CD14-positive monocyte (primary cell): ENCODE measurements at regions not wholly inside any gene's neighbourhood (a gene's known extent, or its start where the extent isn't known, plus 50 kb on each side); places are given as distances from the start of the nearest gene placed in this dataset.

Experiments used
- DNase-seq, 3 donors: peaks; one replicate each; pipeline ENCODE4 v3.0.0-alpha.2; 2011 to 2022
- H2AFZ ChIP-seq: 2 replicates; pipeline ENCODE4 v1.6.0; 2012; ENCODE audit warnings: mild to moderate bottlenecking, low read depth, low read length, inconsistent platforms; ENCODE audit not compliant: insufficient read depth, poor library complexity, severe bottlenecking
- H3K27ac ChIP-seq, 2 donors: 1 replicate in 1 of 2; 2 replicates in 1 of 2; pipeline ENCODE4 v1.5.1; 2012 to 2013; ENCODE audit warnings: low read length in 2 of 2, control low read depth in 1 of 2, inconsistent platforms in 1 of 2, low read depth in 1 of 2, mild to moderate bottlenecking in 1 of 2
- H3K27me3 ChIP-seq, 2 donors: one replicate each; pipeline versions ENCODE4 v1.6.0 to v1.6.1; 2011 to 2013; ENCODE audit warnings: low read length in 2 of 2; ENCODE audit not compliant: control insufficient read depth in 2 of 2, insufficient read depth in 2 of 2
- H3K36me3 ChIP-seq, 2 donors: replicated peaks in 1 of 2; 1 replicate in 1 of 2; 2 replicates in 1 of 2; pipeline versions ENCODE4 v1.5.1 to v1.6.1; 2012 to 2013; ENCODE audit warnings: low read length in 2 of 2, control low read depth in 1 of 2, inconsistent platforms in 1 of 2, mild to moderate bottlenecking in 1 of 2; ENCODE audit not compliant: insufficient read depth in 2 of 2, control insufficient read depth in 1 of 2
- H3K4me1 ChIP-seq, 2 donors: 1 replicate in 1 of 2; 2 replicates in 1 of 2; pipeline versions ENCODE4 v1.5.1 to v1.6.1; 2012 to 2013; ENCODE audit warnings: low read length in 2 of 2, control low read depth in 1 of 2, inconsistent platforms in 1 of 2, mild to moderate bottlenecking in 1 of 2, moderate library complexity in 1 of 2; ENCODE audit not compliant: insufficient read depth in 2 of 2, control insufficient read depth in 1 of 2
- H3K4me2 ChIP-seq: replicated peaks from 2 replicates; pipeline ENCODE3; 2012; ENCODE audit warnings: low read length, moderate library complexity, mild to moderate bottlenecking; ENCODE audit not compliant: poor library complexity, severe bottlenecking; ENCODE audit errors: extremely low read depth
- H3K4me3 ChIP-seq, 3 experiments: fragments of 200-600 bp in 1 of 3; sonication (generic) in 1 of 3; replicated peaks in 1 of 3; 1 replicate in 2 of 3; 2 replicates in 1 of 3; pipeline ENCODE4 v1.5.1; 2011 to 2013; ENCODE audit warnings: low read length in 3 of 3, mild to moderate bottlenecking in 3 of 3, control low read depth in 2 of 3, low read depth in 2 of 3, inconsistent platforms in 1 of 3, moderate library complexity in 1 of 3
- H3K79me2 ChIP-seq: 2 replicates; pipeline ENCODE4 v1.6.0; 2012; ENCODE audit warnings: mild to moderate bottlenecking, control low read depth, inconsistent platforms, low read length, moderate library complexity; ENCODE audit not compliant: insufficient read depth
- H3K9ac ChIP-seq: 2 replicates; pipeline ENCODE4 v1.6.0; 2017; ENCODE audit warnings: low read length, mild to moderate bottlenecking; ENCODE audit not compliant: insufficient read depth, poor library complexity, severe bottlenecking
- H3K9me3 ChIP-seq, 2 donors: replicated peaks in 1 of 2; 1 replicate in 1 of 2; 2 replicates in 1 of 2; pipeline versions ENCODE4 v1.5.1 to v1.6.1; 2012 to 2013; ENCODE audit warnings: low read length in 2 of 2, control low read depth in 1 of 2; ENCODE audit not compliant: control insufficient read depth in 1 of 2, insufficient read depth in 1 of 2
- H4K20me1 ChIP-seq: 2 replicates; pipeline ENCODE4 v1.6.0; 2012; ENCODE audit warnings: mild to moderate bottlenecking, low read length, control low read depth, moderate library complexity; ENCODE audit not compliant: insufficient read depth
- H3K27ac Mint-ChIP-seq, 7 donors: one replicate each; pipeline ENCODE4 v1.8.0; 2020; ENCODE audit warnings: mild to moderate bottlenecking in 7 of 7, mixed read lengths in 7 of 7, moderate library complexity in 6 of 7, inconsistent platforms in 2 of 7
- H3K27me3 Mint-ChIP-seq, 3 donors: one replicate each; pipeline ENCODE4 v1.8.0; 2021 to 2022; ENCODE audit warnings: low read depth in 3 of 3, mild to moderate bottlenecking in 3 of 3, mixed read lengths in 3 of 3, moderate library complexity in 3 of 3, inconsistent platforms in 1 of 3
- H3K36me3 Mint-ChIP-seq, 2 donors: one replicate each; pipeline ENCODE4 v1.8.0; 2020; ENCODE audit warnings: mixed read lengths in 2 of 2, inconsistent platforms in 1 of 2, mild to moderate bottlenecking in 1 of 2
- H3K4me1 Mint-ChIP-seq: one replicate; pipeline ENCODE4 v1.8.0; 2020; ENCODE audit warnings: mild to moderate bottlenecking, mixed read lengths
- H3K4me3 Mint-ChIP-seq, 2 donors: one replicate each; pipeline ENCODE4 v1.8.0; 2020; ENCODE audit warnings: mild to moderate bottlenecking in 2 of 2, mixed read lengths in 2 of 2, moderate library complexity in 1 of 2
- H3K9me3 Mint-ChIP-seq, 7 donors: one replicate each; pipeline ENCODE4 v1.8.0; 2020 to 2022; ENCODE audit warnings: mixed read lengths in 7 of 7, mild to moderate bottlenecking in 6 of 7, moderate library complexity in 6 of 7, inconsistent platforms in 2 of 7
- WGBS: methylation state at CpG from one replicate; pipeline ENCODE4 v1.1.5; 2013; ENCODE audit warnings: missing lambda C conversion rate; ENCODE audit not compliant: insufficient coverage; 5-methylcytosine and 5-hydroxymethylcytosine counted together
- intact Hi-C, 2 donors: fragments of 100-400 bp; cut with micrococcal nuclease; formaldehyde crosslinking; loops; one replicate each; pipeline versions ENCODE4 v1.15.0 to v1.15.1; 2023
- TF ChIP-seq, protein P1 (sequence below): fragments of 200-600 bp; IDR thresholded peaks from one replicate; pipeline ENCODE4 v1.8.0; 2022; ENCODE audit warnings: antibody characterized with exemption, mild to moderate bottlenecking

DNA sequence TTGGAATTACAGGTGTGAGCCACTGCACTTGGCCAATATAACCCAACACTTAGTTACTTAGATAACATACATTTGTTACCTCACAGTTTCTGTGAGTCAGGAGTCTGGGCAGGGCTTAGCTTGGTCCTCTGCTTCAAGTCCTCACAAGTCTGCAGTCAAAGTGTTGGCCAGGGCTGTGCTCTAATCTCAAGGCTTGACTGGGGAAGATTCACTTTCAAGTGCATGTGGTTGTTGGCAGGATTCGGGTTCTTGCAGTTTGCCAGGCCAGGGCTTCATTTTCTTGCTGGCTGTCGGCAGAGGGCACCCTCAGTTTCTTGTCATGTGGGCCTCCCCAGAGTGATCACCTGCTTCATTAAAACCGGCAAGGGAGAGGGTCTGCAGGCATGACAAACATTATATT lies 103.7 kb downstream of the SLC4A3 start:
- DNase-seq, result no peak
- Histone ChIP-seq H3K4me1 (peaks cover 0 to 7% of the 10 kb centered on the region in 2 donors), H3K36me3 (no peaks in the 10 kb centered on the region), H4K20me1 (no peaks in the 10 kb centered on the region), H3K27ac (no peak overlapping the region), H3K9ac (no peak overlapping the region), H3K79me2 (no peaks in the 10 kb centered on the region), H3K27me3 (no peaks in the 10 kb centered on the region), H3K4me3 (no peak overlapping the region), H2AFZ (no peak overlapping the region), H3K4me2 (no peak overlapping the region), H3K9me3 (no peaks in the 10 kb centered on the region)
- Mint-ChIP-seq H3K4me3 (no peak overlapping the region), H3K4me1 (peaks cover 5% of the 10 kb centered on the region), H3K9me3 (no peaks in the 10 kb centered on the region), H3K27ac (no peak overlapping the region), H3K27me3 (peaks cover 0 to 17% (median 10%) of the 10 kb centered on the region in 3 donors), H3K36me3 (no peaks in the 10 kb centered on the region)
- 89% methylated on average over 1 of the region's 3 CpGs for WGBS
- TF ChIP-seq, protein P1, sequence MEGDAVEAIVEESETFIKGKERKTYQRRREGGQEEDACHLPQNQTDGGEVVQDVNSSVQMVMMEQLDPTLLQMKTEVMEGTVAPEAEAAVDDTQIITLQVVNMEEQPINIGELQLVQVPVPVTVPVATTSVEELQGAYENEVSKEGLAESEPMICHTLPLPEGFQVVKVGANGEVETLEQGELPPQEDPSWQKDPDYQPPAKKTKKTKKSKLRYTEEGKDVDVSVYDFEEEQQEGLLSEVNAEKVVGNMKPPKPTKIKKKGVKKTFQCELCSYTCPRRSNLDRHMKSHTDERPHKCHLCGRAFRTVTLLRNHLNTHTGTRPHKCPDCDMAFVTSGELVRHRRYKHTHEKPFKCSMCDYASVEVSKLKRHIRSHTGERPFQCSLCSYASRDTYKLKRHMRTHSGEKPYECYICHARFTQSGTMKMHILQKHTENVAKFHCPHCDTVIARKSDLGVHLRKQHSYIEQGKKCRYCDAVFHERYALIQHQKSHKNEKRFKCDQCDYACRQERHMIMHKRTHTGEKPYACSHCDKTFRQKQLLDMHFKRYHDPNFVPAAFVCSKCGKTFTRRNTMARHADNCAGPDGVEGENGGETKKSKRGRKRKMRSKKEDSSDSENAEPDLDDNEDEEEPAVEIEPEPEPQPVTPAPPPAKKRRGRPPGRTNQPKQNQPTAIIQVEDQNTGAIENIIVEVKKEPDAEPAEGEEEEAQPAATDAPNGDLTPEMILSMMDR, result no peak
- intact Hi-C loops, result no loop called here

- Histone ChIP-seq H4K20me1 (no peaks in the 10 kb centered on the region), H3K79me2 (no peaks in the 10 kb centered on the region), H3K4me1 (no peaks in the 10 kb centered on the region), H3K27me3 (no peaks in the 10 kb centered on the region), H2AFZ (no peak overlapping the region), H3K4me2 (no peak overlapping the region), H3K4me3 (no peak overlapping the region), H3K9ac (no peak overlapping the region), H3K9me3 (no peaks in the 10 kb centered on the region), H3K36me3 (no peaks in the 10 kb centered on the region), H3K27ac (no peak overlapping the region)
- Mint-ChIP-seq H3K9me3 (no peaks in the 10 kb centered on the region), H3K4me3 (no peak overlapping the region), H3K36me3 (no peaks in the 10 kb centered on the region), H3K4me1 (peaks cover 3% of the 10 kb centered on the region), H3K27ac (no peak overlapping the region), H3K27me3 (peaks cover 0 to 18% (median 14%) of the 10 kb centered on the region in 3 donors)
- no peak for DNase-seq
- TF ChIP-seq, protein P1, result no peak
- WGBS, result no CpG with 5 or more reads among the region's 2 CpGs
- intact Hi-C loops, result no loop called here
Observed at GRCh38 chr2:219733106-219733505, 105.7 kb downstream of the SLC4A3 start.
